ENCODE measurements at regions not wholly inside any gene's neighbourhood (a gene's known extent, or its start where the extent isn't known, plus 50 kb on each side); places are given as distances from the start of the nearest gene placed in this dataset.

- H3K27ac ChIP-seq = no peak overlapping the region
- TF ChIP-seq POLR2AphosphoS5 (IDR thresholded peaks at IDR 0.05) = no peak
- no peak for TF ChIP-seq CTCF (IDR thresholded peaks at IDR 0.05)
- no peak for TF ChIP-seq POLR2A (IDR thresholded peaks at IDR 0.05)
- TF ChIP-seq EP300 (IDR thresholded peaks at IDR 0.05) = no peak
- WGBS, 2 donors = 28% methylated on average over 4 of the region's 4 CpGs
- no peaks in the 10 kb centered on the region for H3K36me3 ChIP-seq
- ATAC-seq (ENCODE audit: low FRiP score in 2 of 2) (no peak), DNase-seq (no peak)
- no peaks in the 10 kb centered on the region for H3K9me3 ChIP-seq
- H3K27me3 ChIP-seq = no peaks in the 10 kb centered on the region
- H3K4me1 ChIP-seq = no peaks in the 10 kb centered on the region
- H3K4me3 ChIP-seq = no peak overlapping the region
These were observed 69.4 kb upstream of the CBLN2 start for GRCh38 chr18:72613534-72613930.

DNA sequence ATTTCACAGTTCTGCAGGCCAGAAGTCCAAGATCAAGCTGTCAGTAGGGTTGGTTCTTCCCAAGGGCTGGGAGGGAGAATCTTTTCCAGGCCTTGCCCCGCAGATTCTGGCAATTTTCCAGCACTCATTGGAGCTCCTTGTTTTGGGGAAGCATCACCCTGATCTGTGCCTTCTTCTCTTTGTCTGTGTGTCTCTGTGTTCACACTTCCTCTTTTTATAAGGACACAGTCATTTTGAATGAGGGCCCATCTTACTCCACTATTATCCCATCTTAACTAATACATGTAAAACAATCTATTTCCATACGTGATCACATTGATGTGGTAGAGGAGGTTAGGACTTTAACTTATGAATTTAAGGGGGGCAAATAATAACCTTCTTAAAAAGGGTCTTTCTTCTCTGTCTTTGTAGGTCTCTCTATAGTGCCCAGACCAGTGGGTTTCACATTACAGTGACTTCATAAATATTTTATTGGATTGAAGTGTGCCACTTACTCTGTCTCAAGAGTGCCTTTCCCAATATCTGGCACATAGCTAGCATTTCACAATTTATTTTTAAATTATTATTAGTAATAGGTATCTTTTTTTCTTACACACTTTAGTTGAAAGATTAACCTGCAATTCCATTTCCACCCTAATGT is 68.9 kb upstream of the CBLN2 start:
- 39 to 40% methylated on average over 2 of the region's 2 CpGs for WGBS, 2 donors

DNA sequence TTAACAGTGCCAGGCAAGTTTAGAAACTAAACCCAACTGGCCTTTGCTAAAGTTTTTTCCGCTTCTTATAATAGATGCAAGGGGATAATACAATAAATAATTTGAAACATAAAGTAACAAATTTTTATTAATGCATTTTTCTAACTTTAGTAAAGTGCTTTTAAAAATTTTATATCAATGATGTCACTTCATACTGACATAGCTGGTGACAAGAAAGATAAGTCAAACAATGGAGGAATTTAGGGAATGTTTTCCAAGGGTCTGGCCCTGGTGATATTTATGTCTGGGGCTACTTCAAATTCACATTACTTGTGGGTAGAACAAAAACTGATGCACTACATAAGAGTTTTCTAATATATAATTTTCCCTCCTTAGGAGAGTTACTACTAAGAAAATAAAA is 61.2 kb upstream of the CBLN2 start:
- Histone ChIP-seq H3K4me3 (no peak overlapping the region), H3K4me1 (no peaks in the 10 kb centered on the region), H3K27me3 (no peaks in the 10 kb centered on the region), H3K36me3 (no peaks in the 10 kb centered on the region), H3K9me3 (peaks cover 0 to 3% (median 0%) of the 10 kb centered on the region in 4 donors), H3K27ac (no peak overlapping the region)
- DNase-seq (no peak), ATAC-seq (ENCODE audit: low FRiP score in 2 of 2) (no peak)
- WGBS, 2 donors = 84 to 95% methylated on average over 1 of the region's 1 CpG
- no peak for TF ChIP-seq POLR2AphosphoS5 (IDR thresholded peaks at IDR 0.05)
- TF ChIP-seq POLR2A (IDR thresholded peaks at IDR 0.05) = no peak
- no peak for TF ChIP-seq CTCF (IDR thresholded peaks at IDR 0.05)
- TF ChIP-seq EP300 (IDR thresholded peaks at IDR 0.05) = no peak

More for the DNA sequence above, 68.9 kb upstream of the CBLN2 start:
- H3K4me3 ChIP-seq = no peak overlapping the region
- no peaks in the 10 kb centered on the region for H3K27me3 ChIP-seq
- H3K9me3 ChIP-seq = no peaks in the 10 kb centered on the region
- TF ChIP-seq EP300 (IDR thresholded peaks at IDR 0.05) (no peak), CTCF (IDR thresholded peaks at IDR 0.05) (no peak), POLR2AphosphoS5 (IDR thresholded peaks at IDR 0.05) (no peak)
- DNase-seq = no peak
- H3K36me3 ChIP-seq = no peaks in the 10 kb centered on the region
- H3K4me1 ChIP-seq = no peaks in the 10 kb centered on the region
- H3K27ac ChIP-seq = no peak overlapping the region
- ATAC-seq (ENCODE audit: low FRiP score in 2 of 2) = no peak

DNA sequence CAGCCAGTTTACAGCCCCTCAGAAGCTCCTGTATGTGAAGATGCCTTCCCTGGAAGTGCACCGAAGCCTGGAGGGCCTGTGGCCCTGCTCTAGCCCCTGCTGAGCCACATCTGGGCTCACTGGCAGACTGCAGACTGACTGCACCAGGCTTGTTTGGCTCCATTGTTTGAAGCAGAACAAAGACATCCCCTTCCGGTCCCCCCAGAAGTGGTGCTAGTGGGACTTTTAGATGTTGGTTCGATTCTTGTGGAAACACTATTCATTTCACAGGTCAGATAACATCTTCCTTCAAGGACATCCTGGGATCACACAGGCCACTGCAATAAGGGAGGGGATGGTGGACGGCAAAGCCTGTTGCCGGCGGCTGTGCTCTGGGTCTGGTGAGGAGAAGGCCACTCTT is 57.8 kb upstream of the CBLN2 start:
- Histone ChIP-seq H3K9me3 (peaks cover 0 to 3% (median 0%) of the 10 kb centered on the region in 4 donors), H3K4me1 (no peaks in the 10 kb centered on the region), H3K27ac (no peak overlapping the region), H3K36me3 (no peaks in the 10 kb centered on the region), H3K4me3 (no peak overlapping the region), H3K27me3 (no peaks in the 10 kb centered on the region)
- DNase-seq (no peak), ATAC-seq (ENCODE audit: low FRiP score in 2 of 2) (no peak)
- no peak for TF ChIP-seq EP300 (IDR thresholded peaks at IDR 0.05)
- TF ChIP-seq CTCF (IDR thresholded peaks at IDR 0.05) = no peak
- TF ChIP-seq POLR2A (IDR thresholded peaks at IDR 0.05) = no peak
- TF ChIP-seq POLR2AphosphoS5 (IDR thresholded peaks at IDR 0.05) = no peak
- 79 to 81% methylated on average over 5 to 6 of the region's 6 CpGs for WGBS, 2 donors

DNA sequence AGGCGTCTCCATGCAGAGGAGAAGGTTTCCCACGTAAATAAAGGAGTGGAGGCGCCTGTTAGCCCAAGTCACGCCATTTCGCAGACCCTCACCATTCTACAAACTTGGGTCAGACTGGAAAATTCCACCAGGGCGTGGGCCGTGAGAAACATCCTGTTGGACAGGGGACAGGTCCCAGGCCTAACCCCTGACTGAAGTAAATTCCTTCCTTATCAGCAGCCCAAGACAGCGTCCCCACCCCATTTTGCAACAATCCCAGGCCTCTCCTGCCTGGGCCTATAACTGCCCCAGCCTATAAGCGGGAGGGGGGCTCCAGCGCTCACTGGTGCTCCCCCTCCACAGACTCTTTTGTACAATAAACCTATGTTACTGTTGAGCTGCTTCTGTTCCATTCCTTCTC is 57.3 kb upstream of the CBLN2 start:
- ATAC-seq (ENCODE audit: low FRiP score in 2 of 2) (peak in 1 of 2 donors; percentile 39), DNase-seq (no peak)
- Histone ChIP-seq H3K4me3 (no peak overlapping the region), H3K9me3 (peaks cover 0 to 3% (median 0%) of the 10 kb centered on the region in 4 donors), H3K27me3 (no peaks in the 10 kb centered on the region), H3K4me1 (no peaks in the 10 kb centered on the region), H3K27ac (no peak overlapping the region), H3K36me3 (no peaks in the 10 kb centered on the region)
- TF ChIP-seq CTCF (IDR thresholded peaks at IDR 0.05) = no peak
- TF ChIP-seq POLR2AphosphoS5 (IDR thresholded peaks at IDR 0.05) = no peak
- no peak for TF ChIP-seq POLR2A (IDR thresholded peaks at IDR 0.05)
- no peak for TF ChIP-seq EP300 (IDR thresholded peaks at IDR 0.05)
- WGBS, 2 donors = 76 to 79% methylated on average over 10 of the region's 10 CpGs

Measured in upper lobe of left lung (tissue), 6 donors.